Heart left ventricle (tissue), 13 donors: ENCODE measurements at regions not wholly inside any gene's neighbourhood (a gene's known extent, or its start where the extent isn't known, plus 50 kb on each side); places are given as distances from the start of the nearest gene placed in this dataset.

Experiments
- POLR2A ChIP-seq, 2 donors: fragments of 450-650 bp; IDR thresholded peaks; one replicate each; pipeline ENCODE4 v1.6.1; 2017; ENCODE audit warnings: antibody characterized with exemption in 2 of 2, mild to moderate bottlenecking in 2 of 2, moderate library complexity in 2 of 2
- TF ChIP-seq, protein P1 (sequence below), 12 donors: fragments of 200-600 bp; sonication (generic) in 4 of 12; IDR thresholded peaks; one replicate each; pipeline versions ENCODE4 v1.5.0 to v1.8.0; 2018 to 2022; ENCODE audit warnings: antibody characterized with exemption in 12 of 12, mild to moderate bottlenecking in 5 of 12
- donor health status: ischemic (EF 13 %, LVEDD 7.1; RV severe dilation, severe dysfunction).
- donor health status: DM: no; HTN: yes; CAD: no.
- donor health status: DM: no; HTN: no; CAD: no.
- donor health status: ischemic (EF 25% LVEDD 6.9; RV normal size, moderate dysfunction).
- donor health status: ischemic (EF 25% LVEDD 5.7; RV mildly dilated, moderate dysfunction).
- donor health status: ischemic (EF 35%, LVEDD 5.7; RV mildly dilated, moderate dysfunction).
- donor health status: nonischemic (EF 11% LVEDD 7.7; RV severe dilation, severe dysfunction).
- donor health status: DM: yes; HTN: yes; CAD: no.
- donor health status: PGD.
- donor health status: ischemic (EF 29% LVEDD 5.4; RV normal size, mild dysfunction).
- donor health status: nonischemic (EF 23%, LVEDD 6.1; RV moderate dilation, normal function).

GRCh38 chr5:89817841-89818240 lies 591.7 kb downstream of the CETN3 start:
- TF ChIP-seq, protein P1, sequence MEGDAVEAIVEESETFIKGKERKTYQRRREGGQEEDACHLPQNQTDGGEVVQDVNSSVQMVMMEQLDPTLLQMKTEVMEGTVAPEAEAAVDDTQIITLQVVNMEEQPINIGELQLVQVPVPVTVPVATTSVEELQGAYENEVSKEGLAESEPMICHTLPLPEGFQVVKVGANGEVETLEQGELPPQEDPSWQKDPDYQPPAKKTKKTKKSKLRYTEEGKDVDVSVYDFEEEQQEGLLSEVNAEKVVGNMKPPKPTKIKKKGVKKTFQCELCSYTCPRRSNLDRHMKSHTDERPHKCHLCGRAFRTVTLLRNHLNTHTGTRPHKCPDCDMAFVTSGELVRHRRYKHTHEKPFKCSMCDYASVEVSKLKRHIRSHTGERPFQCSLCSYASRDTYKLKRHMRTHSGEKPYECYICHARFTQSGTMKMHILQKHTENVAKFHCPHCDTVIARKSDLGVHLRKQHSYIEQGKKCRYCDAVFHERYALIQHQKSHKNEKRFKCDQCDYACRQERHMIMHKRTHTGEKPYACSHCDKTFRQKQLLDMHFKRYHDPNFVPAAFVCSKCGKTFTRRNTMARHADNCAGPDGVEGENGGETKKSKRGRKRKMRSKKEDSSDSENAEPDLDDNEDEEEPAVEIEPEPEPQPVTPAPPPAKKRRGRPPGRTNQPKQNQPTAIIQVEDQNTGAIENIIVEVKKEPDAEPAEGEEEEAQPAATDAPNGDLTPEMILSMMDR (IDR thresholded peaks at IDR 0.05) = no peak
- no peak for TF ChIP-seq POLR2A (IDR thresholded peaks at IDR 0.05)
